ENCODE measurements at regions not wholly inside any gene's neighbourhood (a gene's known extent, or its start where the extent isn't known, plus 50 kb on each side); places are given as distances from the start of the nearest gene placed in this dataset.

DNA sequence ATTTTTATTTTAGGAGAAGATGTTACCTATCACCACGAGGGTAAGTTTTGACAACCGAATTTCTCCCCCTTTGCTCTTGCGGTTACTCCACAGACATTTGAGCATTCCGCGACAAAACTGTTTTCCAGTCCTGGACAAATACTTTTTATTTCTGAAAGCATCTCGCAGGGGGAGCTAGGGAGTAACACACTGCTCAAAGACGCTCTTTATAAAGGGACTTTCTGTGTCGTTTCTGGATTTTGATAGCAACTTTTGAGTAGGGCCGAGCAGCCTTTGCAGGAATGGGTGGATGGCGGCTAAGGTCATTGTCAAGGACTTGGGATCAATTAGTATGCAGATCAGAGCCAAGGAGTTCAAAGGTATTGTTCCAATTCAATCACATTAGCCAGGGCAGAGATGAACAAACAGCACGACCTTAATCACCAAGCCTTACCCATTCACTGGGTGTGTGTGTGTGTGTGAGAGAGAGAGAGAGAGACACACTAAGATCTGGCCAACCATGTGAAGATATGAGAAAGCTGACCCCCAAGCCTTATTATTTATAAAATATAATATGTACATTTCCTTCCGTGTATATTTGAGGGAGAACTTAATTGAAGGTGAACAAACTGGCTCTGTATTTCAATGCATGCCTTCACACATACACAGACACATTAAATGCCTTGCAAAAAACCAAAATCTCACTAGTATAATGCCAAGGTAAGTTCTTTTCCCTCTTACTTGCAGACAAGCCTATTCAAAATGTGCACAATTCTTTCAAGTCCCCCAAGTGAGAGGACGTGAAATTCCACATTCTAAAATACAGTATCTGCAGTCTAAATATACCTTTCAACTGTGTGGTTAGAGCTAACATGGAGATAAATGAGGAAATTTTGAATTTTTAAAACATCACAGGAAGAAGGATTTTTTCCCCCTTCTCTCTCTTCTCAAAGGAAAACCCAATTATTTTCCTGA, 613.8 kb downstream of the VRK1 start:
- peak in 1 of 4 experiments; percentile 1 for DNase-seq

DNA sequence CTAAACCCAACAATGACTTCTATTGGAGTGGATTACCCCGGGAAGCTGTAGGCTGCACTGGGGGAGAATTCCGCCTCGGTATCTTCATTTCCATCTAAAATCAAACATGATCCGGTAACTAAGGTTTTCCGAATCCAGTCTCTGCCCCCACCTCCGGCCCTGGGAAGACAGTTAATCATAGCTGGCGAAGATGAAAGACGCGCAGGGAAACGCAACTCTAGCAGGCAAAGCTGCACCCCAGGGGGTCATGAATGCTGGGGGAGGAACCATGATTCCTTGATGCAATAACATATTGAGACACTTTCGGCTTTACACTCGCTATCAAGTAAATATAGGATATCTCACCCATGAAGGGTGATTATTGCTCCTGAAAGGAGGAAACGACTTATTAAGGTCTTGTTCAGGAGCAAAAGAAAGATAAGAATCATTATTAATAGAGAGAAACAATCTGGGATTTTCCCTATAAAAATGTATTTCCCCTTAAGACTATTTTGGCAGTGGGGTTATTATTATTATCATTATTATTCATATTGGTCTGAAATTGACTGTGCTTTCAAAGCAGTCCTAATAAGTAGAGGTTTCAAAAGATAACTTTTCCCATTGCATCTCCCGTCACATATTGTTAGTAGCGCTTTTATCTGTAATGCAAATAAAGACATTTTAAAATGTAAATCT, 614.9 kb downstream of the VRK1 start:
- no peak for DNase-seq

DNA sequence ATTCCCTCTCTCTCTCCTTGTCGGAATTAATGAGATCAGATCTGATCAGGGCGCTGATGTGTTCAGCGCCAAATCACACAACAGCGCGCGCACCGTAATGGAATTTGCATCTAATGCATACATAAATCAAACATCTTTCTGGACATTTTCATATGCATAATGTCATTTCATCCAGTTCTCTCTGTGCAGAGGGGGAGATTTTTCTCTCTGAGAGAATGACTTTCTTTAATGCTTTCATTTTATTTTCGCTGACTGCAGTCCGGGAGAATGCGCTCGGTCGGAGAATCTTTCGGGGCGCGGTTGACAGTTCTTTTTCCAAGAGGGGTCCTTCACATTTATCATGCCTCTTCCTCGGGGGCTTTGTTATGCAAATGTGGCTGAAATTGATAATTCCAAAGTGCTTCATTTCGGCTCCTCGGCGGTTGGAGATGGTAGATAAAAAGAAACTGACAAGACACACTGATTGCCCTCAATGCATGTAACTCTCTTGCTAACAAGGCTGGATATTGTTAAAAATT, 615.9 kb downstream of the VRK1 start:
- DNase-seq: no peak

DNA sequence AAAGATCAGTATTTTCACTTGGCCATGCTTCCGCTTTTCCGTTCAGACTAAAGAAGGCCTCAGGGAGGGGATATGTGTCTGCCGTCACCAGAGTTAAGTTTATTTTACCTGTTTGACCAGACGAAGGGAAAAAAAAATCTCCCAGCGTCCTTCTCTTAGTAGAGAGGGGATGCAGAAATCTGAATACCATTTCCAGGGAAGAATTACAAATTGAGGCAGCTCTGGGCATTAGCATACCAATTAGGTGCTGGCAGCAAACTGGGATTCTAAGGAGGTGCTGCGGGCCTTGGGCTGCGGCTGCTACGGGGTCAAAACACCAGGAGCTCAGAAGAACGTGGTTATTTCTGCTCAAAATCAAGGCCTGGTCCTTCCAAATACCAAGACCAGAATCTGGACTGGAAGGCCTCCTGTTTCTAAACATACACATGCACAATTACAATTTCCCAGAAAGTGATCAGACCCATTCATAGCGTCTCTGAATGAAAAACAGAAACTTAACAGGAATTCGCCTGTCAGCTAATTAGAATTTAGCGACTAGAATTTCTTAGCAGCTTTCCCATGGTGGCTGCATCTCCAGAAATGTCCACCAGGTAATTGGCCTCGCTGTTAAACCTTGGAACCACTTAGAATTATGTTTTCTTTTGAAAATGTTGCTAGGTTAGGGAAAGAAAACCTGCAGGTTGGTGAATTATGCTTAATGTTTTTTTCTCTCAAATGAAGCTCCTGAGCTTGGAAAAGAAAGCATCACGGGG, 617.0 kb downstream of the VRK1 start:
- no peak for DNase-seq

DNA sequence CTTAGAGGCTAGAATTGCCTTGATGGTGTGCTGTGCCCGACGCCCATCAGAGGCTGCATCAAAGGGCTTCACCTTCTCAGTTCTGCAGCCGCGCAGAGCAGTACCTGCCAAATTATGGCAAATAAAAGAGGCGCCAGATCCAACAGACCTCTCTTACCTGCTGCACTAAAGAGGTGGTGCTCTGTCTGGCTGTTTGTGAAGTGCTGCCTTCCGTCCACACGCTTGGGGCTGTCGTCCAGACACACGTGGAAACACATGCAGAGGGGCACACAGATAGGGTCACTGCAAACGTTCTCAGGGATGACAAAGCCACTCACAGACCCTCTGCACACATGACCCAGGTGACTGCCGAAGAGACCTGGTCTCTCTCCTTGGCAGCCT, 617.5 kb downstream of the VRK1 start:
- no peak for DNase-seq

DNA sequence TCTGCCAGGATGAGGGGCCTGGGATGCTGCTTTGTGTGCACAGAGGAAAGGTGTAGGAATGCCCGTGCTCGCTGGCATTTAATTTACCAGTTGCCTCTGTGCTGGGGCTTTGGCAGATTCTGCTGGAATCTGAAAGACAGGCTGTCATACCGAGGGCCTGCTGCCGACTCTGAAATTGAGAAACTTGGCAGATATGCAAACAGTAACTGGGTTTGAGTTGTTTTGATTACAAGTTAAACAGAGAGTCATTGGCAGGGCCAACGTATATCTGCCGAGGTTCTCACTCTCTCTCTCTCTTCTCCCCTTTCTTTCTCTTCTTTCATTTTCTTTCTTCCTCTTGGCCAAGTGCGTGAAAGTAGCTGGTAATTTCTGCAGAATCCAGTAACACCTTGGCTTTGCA, 618.7 kb downstream of the VRK1 start:
- no peak for DNase-seq

DNA sequence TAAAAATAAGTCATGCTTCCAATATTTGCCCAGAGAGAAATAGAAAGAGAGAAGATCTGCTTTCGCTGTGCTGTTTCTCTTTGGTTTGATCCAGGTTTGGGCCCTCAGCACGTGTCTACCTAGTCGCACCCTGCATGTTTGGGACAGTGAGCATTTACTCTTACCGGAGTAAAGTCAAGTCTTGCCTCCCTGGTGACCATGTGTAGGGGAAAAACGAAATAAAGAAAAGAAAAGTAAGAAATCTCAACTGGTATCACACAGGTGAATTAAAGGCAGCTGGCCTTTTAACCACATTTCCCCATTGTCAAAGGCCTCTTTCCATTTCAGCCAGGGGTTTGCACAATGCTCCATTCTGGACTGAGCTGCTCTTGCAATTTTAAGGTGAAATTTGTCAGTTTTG, 619.4 kb downstream of the VRK1 start:
- DNase-seq: no peak

DNA sequence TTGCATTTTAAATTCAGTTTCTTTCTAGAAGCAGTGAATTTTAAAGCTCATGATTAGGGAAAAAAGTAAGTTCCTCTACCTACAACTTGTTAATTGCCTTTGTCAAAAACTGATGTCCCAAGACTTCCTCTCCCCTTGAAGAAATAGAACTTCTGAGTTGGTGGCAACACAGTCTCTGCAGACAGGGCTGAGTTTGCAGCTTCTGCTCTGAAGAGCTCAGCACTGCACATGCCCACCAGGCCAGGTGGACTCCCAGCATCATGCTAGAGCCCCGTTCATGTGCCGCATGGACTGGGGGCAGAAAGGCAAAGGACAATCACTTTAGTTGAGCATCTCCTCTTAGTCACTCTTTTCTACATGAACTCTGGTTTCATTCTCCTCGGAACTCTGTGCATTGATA, 620.1 kb downstream of the VRK1 start:
- DNase-seq: no peak

DNA sequence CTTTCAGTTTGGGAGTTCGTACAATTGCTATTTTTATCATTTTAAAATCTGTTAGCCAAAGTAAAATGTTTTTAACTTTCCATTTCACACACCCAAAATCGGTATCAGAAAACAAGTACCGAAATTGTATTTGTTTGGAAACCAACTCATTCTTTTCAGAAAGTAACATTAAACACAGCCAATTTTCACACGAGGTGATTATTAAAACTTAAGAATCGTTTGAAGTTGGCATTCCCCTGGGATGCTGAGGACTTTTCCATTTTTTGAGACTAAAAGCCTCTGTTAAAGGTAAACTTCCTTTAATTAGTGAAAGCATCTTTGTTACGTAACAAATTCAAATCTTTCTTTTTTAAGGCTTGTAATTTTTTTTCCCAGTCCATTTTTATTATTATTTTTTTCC, 623.0 kb downstream of the VRK1 start:
- no peak for DNase-seq

DNA sequence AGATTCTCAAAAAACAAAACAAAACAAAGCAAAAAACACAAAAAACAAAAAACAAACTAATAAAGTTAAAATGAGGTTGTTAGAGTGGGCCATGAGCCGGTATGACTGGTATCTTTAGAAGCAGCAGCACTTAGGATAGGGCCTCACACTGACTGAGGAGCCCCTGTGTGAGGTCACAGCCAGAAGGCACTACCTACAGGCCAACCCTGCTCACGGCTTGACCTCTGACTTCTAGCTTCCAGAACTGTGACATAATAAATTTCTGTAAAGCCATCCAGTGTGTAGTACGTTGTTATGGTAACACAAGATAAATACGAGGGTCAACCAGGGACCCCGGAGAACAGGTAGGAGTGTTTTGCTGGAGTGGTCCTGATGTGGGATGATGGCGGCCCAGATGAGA, 629.6 kb downstream of the VRK1 start:
- no peak for DNase-seq

DNA sequence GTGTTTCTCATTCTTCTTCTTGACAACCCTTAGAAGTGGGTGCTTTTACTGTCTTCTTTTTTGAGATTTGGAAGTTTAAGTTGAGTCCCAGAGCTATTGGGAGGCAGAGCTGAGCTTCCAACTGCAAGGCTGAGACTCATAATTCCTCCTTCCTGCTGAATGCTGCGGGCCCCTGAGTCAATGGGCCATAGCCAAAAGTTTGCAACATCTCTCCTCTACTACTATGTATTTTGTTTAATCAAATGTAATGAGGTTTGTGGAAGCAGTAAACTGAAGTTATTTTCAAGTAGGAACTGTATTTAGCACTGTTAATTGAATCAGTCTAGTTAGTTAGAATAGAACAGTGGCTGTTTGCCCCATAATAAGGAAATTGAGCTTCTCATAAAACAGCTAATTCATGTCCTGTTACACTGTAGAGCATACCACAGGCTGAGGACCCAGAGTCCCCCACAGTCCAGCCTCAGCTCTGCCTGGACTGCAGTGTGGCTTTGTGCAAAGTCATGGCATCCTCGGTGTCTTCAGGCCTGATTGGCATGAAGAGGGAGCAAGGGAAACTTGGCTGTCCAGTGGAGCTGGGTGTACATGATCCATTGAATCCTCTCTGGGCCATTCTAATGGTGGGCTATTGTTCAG, 631.7 kb downstream of the VRK1 start:
- no peak for DNase-seq

DNA sequence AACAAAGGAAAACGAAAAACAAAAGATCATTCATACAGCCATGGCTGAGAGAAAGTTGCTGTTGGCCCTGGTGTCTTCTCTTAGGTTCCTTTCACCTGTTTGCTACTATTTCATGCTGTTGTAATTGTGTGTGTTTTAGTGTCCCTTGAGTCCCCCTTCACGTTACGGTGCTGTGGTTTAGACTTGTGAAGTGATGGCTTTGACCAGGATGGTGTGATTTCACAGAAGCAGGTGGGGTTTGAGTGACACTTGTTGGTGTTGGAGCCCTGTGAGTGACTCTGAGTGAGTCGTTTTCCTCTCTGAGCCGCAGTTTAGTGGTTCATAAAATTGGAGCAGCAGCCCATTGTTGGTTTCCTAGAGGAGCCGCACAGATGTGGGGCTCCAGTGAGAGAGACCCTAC, 635.4 kb downstream of the VRK1 start:
- DNase-seq: no peak

DNA sequence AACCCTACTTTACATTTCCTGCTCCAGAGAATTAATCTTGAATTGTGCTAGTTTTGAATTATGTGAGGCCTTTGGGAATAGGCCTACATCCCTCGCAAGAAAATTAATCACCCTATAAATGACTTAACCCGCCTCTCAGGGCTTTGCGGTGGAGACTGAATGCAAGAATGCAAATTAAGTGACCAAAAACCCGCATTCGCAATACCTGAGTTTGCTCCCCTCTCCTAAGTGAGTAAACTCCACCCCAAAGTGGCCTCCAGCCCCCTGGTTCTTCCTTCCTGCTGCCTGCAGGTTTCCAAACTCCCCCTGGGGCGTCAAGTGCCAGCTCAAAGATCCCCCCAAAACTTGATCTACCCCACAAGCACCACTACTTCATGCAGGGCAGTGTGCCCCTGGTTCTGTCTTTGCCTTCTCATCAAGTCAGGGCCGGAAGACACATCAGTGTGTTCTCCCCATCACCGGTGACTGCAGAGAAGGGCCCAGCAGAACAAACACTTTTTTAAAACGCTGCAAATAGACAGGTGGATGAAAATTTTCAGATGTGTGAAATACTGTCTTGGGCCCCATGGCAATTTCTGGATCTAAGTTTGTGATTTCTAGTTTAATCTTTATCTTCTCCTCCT, 644.7 kb downstream of the VRK1 start:
- no peak for DNase-seq

DNA sequence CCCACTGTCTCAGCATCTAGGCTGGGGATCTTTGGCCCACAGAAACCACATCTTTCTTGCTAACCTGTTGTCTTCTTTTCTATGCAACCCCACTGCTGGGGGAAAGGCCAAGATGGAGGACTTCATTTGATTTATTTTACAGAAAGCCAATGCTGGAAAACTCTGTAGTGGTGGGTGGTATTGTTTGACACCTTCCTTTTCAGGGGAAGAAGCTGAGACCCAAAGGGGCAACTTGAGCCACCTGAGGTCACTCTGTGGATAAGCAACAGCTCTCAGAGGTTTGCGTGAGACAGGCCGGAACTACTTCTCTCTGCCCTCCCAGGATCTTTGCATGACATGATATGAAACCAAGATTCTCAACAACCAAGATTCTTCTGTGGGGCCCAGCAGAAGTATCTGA, 645.2 kb downstream of the VRK1 start:
- no peak for DNase-seq

DNA sequence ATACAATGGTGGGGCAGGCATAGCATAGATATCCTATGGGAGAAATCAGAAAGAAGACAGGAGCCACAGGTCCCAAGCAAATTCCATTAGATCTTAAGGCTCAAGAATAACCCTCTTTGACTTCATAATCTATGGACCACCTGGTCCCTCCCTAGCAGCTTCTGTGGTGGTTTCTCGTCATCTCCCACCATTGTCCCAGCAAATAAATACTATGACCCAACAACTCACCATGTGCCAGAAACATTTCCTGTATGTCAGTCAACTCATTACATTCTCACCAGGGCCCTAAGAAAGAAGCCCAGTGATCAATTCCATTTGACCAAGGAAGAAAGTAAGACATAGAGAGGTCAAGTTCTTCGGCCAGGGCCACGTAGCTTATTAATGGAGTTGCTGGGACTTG, 646.2 kb downstream of the VRK1 start:
- DNase-seq: no peak

DNA sequence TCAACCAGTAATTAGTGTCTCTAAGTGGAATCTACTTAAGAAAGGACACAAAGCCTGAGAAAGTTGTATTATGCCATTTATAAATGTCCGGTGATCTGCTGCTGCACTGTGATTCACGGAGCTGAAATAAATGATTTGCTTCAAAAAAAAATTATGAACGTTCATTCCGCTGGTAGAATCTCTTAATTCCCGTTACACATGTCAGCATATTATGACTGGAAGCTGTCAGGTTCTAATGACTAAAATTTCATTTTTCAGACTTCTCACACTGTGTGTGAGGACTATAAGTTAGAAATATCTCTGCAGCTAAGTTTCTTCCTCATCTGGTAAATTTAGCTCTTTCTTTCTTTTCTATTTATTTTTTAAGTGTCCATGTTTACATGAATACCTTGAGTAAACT, 647.1 kb downstream of the VRK1 start:
- DNase-seq: no peak

DNA sequence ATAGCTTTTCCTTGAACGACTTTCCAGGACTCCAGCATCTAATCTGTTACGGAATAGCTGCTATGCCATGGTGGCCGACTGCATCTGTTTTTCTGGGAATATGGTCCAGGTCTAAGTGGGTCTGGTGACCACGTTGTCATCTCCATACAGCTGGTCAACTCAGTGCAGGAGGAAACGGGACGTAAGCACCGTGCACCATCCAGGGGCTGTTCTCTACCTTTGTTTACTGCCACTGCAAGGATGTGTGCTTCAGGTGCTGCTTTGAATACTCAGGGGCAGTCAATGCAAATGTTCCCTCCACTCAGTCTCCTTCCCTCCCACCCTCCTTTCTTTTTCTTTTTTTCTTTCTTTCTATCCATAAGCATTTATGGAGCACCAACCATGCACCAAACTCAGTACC, 648.2 kb downstream of the VRK1 start:
- no peak for DNase-seq

DNA sequence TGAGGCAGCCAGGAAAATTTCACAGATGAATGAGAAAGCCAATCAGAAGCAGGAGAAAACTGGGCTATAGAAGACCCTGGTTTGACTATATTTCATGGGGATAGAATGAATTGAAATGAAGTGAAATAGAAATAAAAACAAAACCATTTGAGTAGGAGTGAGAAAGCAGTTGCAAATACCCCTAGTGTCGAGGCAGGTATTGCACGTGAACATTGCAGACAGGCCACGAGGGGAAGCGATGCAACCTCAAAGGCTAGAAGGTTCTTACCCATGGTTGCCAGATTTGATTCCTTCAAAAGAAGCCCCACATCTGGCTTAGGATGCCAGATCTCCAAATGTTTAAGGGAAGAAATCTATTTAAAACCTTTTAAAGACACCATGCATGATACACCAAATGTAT, 648.9 kb downstream of the VRK1 start:
- no peak for DNase-seq

DNA sequence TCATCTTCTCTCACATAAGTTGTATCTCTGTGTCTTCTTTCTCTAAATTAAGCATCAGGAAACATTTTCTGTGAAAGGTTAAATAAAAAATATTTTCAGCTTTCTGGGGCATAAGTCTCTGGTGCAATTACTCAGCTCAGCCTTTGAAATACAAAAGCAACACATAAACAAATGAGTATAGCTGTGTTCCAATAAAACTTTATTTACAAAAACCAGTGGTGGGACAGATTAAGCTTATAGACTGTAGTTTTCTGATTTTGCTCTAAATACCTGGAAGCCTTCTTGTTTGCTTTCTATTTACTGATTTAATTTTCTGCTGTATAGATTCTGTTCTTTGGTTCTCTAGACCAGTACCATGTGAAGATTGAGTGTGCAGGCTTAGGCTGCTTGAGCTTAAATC, 655.1 kb downstream of the VRK1 start:
- no peak for DNase-seq

DNA sequence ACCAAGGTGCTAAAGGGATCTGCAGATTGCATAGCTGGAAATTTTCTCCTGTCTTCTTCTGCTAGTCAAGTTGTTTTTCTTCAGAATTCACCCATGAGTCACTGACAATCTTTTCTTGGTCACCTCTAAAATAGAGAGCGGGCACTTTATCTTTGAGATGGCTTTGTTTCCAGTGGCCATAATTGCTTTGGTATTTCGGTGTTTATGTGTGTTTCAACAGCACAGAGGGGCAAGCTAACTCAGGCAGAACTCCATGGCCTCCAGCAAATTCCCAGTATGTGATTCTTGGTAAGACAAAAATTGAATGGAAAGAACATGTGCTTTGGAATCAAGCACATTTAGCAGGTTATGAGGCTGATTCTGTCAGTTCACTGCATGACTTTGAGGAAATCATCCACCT, 656.8 kb downstream of the VRK1 start:
- DNase-seq: no peak

DNA sequence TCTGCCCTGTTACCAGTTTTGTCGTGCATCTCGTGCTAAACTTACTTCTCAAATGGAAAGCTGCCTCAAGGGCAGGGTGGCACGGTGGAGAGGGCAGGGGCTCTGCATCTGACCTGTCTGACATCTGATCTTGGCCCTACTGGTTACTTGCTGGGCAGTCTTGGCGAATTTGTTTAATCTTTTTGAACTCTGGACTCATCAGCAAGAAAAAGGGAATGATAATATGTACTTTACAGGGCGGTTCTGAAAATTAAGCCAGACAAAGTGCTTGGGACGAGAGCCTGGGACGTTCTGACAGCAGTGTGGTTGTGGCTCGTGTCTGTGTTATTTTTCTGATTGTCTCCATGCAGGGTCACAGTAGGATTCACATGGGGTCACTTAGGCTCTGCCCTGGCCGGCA, 659.3 kb downstream of the VRK1 start:
- DNase-seq: no peak

DNA sequence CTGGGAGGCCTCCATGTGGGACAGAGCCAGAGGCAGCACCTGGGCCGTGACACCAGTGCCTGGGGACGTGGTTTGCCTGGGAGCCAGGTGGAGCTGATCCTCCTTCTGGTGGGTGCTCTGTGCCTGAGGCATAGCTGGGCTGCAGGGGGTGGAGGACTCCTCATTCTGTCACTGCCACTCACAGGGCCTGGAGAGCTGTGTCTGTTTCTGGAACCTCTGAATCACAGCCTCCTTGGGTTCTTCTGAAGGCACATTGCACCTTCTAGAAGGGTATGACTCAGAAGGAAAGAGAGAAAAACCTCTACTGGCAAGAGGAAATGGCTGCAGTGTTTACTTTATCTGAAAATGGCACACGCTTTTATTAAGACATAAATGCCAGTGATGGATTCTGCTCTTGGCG, 659.8 kb downstream of the VRK1 start:
- DNase-seq: no peak
